Stomach (tissue), 4 donors: ENCODE measurements at regions not wholly inside any gene's neighbourhood (a gene's known extent, or its start where the extent isn't known, plus 50 kb on each side); places are given as distances from the start of the nearest gene placed in this dataset.

Experiments used
- POLR2AphosphoS5 ChIP-seq, 3 donors: sonication (generic); formaldehyde crosslinking; IDR thresholded peaks; one replicate each; pipeline ENCODE4 v1.6.1; 2016; ENCODE audit warnings: antibody characterized with exemption in 3 of 3
- TF ChIP-seq, protein P1 (sequence below), 7 experiments: fragments of 450-650 bp in 4 of 7; fragments of 200-600 bp in 3 of 7; sonication (generic) in 3 of 7; IDR thresholded peaks; one replicate each; pipeline ENCODE4 v1.5.1; 2016 to 2019; ENCODE audit warnings: antibody characterized with exemption in 7 of 7, control low read depth in 2 of 7, mild to moderate bottlenecking in 1 of 7

- TF ChIP-seq POLR2AphosphoS5 (IDR thresholded peaks at IDR 0.05), result no peak
- TF ChIP-seq, protein P1, sequence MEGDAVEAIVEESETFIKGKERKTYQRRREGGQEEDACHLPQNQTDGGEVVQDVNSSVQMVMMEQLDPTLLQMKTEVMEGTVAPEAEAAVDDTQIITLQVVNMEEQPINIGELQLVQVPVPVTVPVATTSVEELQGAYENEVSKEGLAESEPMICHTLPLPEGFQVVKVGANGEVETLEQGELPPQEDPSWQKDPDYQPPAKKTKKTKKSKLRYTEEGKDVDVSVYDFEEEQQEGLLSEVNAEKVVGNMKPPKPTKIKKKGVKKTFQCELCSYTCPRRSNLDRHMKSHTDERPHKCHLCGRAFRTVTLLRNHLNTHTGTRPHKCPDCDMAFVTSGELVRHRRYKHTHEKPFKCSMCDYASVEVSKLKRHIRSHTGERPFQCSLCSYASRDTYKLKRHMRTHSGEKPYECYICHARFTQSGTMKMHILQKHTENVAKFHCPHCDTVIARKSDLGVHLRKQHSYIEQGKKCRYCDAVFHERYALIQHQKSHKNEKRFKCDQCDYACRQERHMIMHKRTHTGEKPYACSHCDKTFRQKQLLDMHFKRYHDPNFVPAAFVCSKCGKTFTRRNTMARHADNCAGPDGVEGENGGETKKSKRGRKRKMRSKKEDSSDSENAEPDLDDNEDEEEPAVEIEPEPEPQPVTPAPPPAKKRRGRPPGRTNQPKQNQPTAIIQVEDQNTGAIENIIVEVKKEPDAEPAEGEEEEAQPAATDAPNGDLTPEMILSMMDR (IDR thresholded peaks at IDR 0.05), result no peak
These were observed 93.8 kb upstream of the MARCKS start for GRCh38 chr6:113763311-113763766.
